Choroid plexus epithelial cell (primary cell): ENCODE measurements at regions not wholly inside any gene's neighbourhood (a gene's known extent, or its start where the extent isn't known, plus 50 kb on each side); places are given as distances from the start of the nearest gene placed in this dataset.
"Not testable (repeated sequence)": the region's sequence is repeated elsewhere in the genome, so short reads cannot be mapped to it uniquely, and the experiment has no call there.

Experiments used
- DNase-seq: peaks from one replicate; pipeline ENCODE4 v3.0.0-alpha.2; 2010; ENCODE audit warnings: low read depth
- H3K4me3 ChIP-seq: 2 replicates; pipeline ENCODE4 v1.5.1; 2011; ENCODE audit warnings: low read depth, mild to moderate bottlenecking, control low read depth, low read length, moderate library complexity
- TF ChIP-seq, protein P1 (sequence below): conservative IDR thresholded peaks from 2 replicates; pipeline ENCODE4 v1.5.1; 2011; ENCODE audit warnings: low read depth, mild to moderate bottlenecking, control low read depth, inconsistent platforms, low read length, moderate library complexity

DNA sequence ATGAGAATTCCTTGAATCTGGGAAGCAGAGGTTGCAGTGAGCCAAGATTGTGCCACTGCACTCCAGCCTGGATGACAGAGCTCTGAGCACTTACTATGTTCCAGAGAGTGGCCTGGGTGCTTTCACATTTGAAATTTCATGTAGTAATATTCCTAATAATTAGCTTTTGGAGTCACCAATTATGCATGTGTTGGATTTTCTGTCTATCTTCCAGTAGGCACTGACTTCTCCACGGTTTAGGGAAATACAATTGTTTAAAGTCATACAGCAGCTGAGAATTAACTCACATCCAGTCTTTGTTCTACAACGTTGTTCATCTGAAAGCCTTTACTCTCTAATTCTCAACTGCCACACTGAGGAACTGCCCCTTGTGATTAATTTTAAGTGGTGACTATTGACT is 150.2 kb downstream of the CSNK2A3 start:
- no peak for DNase-seq
- TF ChIP-seq, protein P1, sequence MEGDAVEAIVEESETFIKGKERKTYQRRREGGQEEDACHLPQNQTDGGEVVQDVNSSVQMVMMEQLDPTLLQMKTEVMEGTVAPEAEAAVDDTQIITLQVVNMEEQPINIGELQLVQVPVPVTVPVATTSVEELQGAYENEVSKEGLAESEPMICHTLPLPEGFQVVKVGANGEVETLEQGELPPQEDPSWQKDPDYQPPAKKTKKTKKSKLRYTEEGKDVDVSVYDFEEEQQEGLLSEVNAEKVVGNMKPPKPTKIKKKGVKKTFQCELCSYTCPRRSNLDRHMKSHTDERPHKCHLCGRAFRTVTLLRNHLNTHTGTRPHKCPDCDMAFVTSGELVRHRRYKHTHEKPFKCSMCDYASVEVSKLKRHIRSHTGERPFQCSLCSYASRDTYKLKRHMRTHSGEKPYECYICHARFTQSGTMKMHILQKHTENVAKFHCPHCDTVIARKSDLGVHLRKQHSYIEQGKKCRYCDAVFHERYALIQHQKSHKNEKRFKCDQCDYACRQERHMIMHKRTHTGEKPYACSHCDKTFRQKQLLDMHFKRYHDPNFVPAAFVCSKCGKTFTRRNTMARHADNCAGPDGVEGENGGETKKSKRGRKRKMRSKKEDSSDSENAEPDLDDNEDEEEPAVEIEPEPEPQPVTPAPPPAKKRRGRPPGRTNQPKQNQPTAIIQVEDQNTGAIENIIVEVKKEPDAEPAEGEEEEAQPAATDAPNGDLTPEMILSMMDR, result no peak
- no peak overlapping the region for H3K4me3 ChIP-seq

GRCh38 chr11:11201302-11201701 is 151.7 kb downstream of the CSNK2A3 start:
- DNase-seq, H3K4me3 ChIP-seq: not testable (repeated sequence)

DNA sequence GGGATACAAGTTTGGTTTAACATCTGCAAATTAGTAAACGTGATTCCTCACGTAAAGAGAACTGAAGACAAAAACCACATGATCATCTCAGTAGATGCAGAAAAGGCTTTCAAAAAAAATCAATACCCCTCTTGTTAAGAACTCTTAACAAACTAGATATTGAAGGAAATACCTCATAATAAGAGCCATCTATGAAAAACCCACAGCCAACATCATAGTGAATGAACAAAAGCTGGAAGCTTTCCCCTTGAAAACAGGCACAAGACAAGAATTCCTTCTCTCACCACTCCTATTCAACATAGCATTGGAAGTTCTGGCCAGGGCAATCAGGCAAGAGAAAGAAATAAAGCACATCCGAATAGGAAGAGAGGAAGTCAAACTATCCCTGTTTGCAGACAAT is 160.5 kb downstream of the CSNK2A3 start:
- no peak overlapping the region for H3K4me3 ChIP-seq
- no peak for DNase-seq
- TF ChIP-seq, protein P1, result no peak

DNA sequence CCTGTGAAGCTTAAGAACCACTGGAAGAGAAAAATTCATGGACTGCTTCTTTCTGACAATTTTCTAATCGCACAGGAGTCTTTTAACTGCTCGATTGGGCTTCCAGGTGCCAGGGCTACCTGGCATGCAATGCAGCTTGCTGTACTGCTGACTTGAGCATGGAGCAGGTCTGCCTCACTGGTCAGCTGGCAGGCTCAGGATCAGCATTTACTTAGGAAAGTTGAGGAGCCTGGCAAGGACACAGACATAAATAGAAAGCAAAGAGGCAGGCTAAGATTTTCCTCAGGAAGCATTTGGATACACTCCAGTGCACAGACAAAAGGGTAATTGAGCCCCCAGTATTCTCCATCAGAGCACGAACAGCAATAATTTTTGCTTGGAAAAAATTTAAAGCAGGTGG is 163.5 kb downstream of the CSNK2A3 start:
- DNase-seq, result no peak
- TF ChIP-seq, protein P1, result no peak
- H3K4me3 ChIP-seq, result no peak overlapping the region

DNA sequence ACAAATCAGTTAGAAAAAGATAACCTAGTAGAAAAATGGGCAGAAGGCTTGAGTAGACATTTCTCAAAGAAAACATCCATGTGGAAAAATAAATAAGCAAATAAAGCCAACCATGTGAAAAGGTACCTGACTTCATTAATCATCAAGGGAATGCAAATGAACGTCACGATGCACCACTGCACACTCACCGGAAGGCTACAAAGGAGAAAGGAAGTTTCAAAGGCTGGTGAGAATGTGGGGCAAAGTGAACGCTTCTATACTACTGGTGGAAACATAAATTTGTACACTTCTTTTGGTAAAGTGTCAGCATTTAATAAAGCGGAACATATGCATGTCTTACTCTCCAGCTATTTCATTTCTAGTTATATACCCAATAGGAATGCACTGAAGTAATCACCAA is 166.8 kb downstream of the CSNK2A3 start:
- TF ChIP-seq, protein P1, result no peak
- no peak for DNase-seq

GRCh38 chr11:11182261-11182660 is 170.8 kb downstream of the CSNK2A3 start:
- DNase-seq, result no peak
- TF ChIP-seq, protein P1, result no peak
- H3K4me3 ChIP-seq, result no peak overlapping the region

More for the DNA sequence above, 166.8 kb downstream of the CSNK2A3 start:
- H3K4me3 ChIP-seq, result no peak overlapping the region

- TF ChIP-seq, protein P1, result no peak
- peak; percentile 80 for DNase-seq
- no peak overlapping the region for H3K4me3 ChIP-seq
Measured at GRCh38 chr11:11178671-11179638, 174.1 kb downstream of the CSNK2A3 start.
